ENCODE measurements at regions not wholly inside any gene's neighbourhood (a gene's known extent, or its start where the extent isn't known, plus 50 kb on each side); places are given as distances from the start of the nearest gene placed in this dataset.
"Not testable (repeated sequence)": the region's sequence is repeated elsewhere in the genome, so short reads cannot be mapped to it uniquely, and the experiment has no call there.

DNA sequence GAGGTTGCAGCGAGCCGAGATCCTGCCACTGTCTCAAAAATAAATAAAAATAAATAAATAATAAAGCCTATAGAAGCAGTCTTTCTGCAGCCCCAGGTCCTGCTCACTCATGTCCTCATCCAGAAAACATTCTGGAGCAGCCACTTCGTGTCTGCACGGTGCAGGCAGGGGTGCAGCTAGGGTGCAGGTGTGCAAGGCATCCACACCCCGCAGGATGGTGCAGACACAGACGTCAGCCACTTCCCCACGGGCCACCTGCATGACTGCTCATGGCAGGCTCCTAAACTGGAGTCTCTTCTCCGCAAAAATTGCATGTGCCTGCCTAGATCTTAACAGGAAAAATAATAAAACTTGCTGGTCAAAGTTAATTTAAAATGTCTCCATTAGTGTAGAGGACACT is 80.2 kb upstream of the SNTG2 start:
- TF ChIP-seq CTCF (IDR thresholded peaks at IDR 0.05; ENCODE audit: low read depth, low read length) (no peak), MYC (IDR thresholded peaks at IDR 0.05; ENCODE audit: low read depth, low read length) (no peak), POLR2A (IDR thresholded peaks at IDR 0.05; ENCODE audit: extremely low read depth, insufficient read length) (no peak)
- TF ChIP-seq, protein P1, sequence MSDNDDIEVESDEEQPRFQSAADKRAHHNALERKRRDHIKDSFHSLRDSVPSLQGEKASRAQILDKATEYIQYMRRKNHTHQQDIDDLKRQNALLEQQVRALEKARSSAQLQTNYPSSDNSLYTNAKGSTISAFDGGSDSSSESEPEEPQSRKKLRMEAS (IDR thresholded peaks at IDR 0.05; ENCODE audit: low read depth, low read length), result no peak
- DNase-seq (ENCODE audit: low read depth), result no peak
- no peak overlapping the region for H3K4me3 ChIP-seq (ENCODE audit: low read depth, low read length)

GRCh38 chr2:869894-870293 is 80.8 kb upstream of the SNTG2 start:
- H3K4me3 ChIP-seq (ENCODE audit: low read depth, low read length), result peak overlapping the region; percentile 13
- DNase-seq (ENCODE audit: low read depth), result no peak
- no peak for TF ChIP-seq MYC (IDR thresholded peaks at IDR 0.05; ENCODE audit: low read depth, low read length)
- TF ChIP-seq CTCF (IDR thresholded peaks at IDR 0.05; ENCODE audit: low read depth, low read length), result no peak
- TF ChIP-seq, protein P1 (IDR thresholded peaks at IDR 0.05; ENCODE audit: low read depth, low read length), result no peak
- no peak for TF ChIP-seq POLR2A (IDR thresholded peaks at IDR 0.05; ENCODE audit: extremely low read depth, insufficient read length)

DNA sequence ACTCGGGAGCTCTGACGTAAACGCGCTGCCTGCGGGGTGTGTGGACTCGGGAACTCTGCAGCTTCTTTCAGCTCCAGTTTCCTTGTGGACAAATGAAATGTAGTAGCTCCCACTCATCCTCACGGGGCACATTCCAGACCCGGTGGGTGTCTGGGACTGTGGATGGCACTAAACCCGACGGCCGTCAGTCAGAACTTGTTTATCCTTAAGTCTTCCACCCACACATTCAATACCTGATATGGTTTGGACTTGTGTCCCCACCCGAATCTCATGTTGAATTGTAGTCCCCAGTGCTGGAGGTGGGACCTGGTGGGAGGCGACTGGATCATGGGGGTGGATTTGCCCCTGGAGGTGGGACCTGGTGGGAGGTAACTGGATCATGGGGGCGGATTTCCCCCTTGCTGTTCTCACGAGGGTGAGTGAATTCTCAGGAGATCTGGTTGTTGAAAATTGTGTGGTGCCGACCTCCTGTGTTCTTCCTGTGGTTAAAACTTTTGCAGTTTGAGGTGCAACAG is 81.2 kb upstream of the SNTG2 start:
- no peak overlapping the region for H3K4me3 ChIP-seq (ENCODE audit: low read depth, low read length)
- no peak for TF ChIP-seq CTCF (IDR thresholded peaks at IDR 0.05; ENCODE audit: low read depth, low read length)
- TF ChIP-seq, protein P1 (IDR thresholded peaks at IDR 0.05; ENCODE audit: low read depth, low read length), result no peak
- no peak for TF ChIP-seq MYC (IDR thresholded peaks at IDR 0.05; ENCODE audit: low read depth, low read length)
- no peak for TF ChIP-seq POLR2A (IDR thresholded peaks at IDR 0.05; ENCODE audit: extremely low read depth, insufficient read length)
- DNase-seq (ENCODE audit: low read depth), result peak; percentile 72

DNA sequence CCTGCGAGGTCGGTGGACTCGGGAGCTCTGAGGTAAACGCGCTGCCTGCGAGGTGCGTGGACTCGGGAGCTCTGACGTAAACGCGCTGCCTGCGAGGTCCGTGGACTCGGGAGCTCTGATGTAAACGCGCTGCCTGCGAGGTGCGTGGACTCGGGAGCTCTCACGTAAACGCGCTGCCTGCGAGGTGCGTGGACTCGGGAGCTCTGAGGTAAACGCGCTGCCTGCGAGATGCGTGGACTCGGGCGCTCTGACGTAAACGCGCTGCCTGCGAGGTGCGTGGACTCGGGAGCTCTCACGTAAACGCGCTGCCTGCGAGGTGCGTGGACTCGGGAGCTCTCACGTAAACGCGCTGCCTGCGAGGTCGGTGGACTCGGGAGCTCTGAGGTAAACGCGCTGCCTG is 81.8 kb upstream of the SNTG2 start:
- DNase-seq (ENCODE audit: low read depth); H3K4me3 ChIP-seq (ENCODE audit: low read depth, low read length): not testable (repeated sequence)

DNA sequence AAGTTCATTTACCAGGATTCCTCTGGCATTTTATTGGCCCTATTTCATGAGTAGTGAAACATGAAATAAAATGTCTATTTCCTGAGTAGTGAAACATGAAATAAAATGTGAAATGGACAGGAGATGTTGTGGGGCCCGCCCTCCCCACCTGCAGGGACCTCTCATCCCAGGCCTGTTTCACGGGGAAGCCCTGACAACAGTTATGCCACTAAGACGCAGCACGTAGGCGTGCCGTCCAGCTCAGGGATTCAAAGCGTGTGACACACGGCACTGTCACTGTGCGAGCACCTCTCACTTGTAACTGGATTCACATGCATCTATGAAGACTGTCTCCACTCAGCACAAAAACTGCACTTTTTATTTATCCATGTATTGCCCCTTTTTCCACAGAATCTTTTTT is 83.4 kb upstream of the SNTG2 start:
- peak; percentile 32 for DNase-seq (ENCODE audit: low read depth)
- no peak for TF ChIP-seq POLR2A (IDR thresholded peaks at IDR 0.05; ENCODE audit: extremely low read depth, insufficient read length)
- no peak for TF ChIP-seq MYC (IDR thresholded peaks at IDR 0.05; ENCODE audit: low read depth, low read length)
- no peak for TF ChIP-seq CTCF (IDR thresholded peaks at IDR 0.05; ENCODE audit: low read depth, low read length)
- TF ChIP-seq, protein P1 (IDR thresholded peaks at IDR 0.05; ENCODE audit: low read depth, low read length), result no peak
- no peak overlapping the region for H3K4me3 ChIP-seq (ENCODE audit: low read depth, low read length)

- H3K4me3 ChIP-seq (ENCODE audit: low read depth, low read length), result peak overlapping the region; percentile 19
- peak; percentile 25 for DNase-seq (ENCODE audit: low read depth)
- TF ChIP-seq, protein P1 (IDR thresholded peaks at IDR 0.05; ENCODE audit: low read depth, low read length), result no peak
- TF ChIP-seq MYC (IDR thresholded peaks at IDR 0.05; ENCODE audit: low read depth, low read length) (no peak), CTCF (IDR thresholded peaks at IDR 0.05; ENCODE audit: low read depth, low read length) (no peak), POLR2A (IDR thresholded peaks at IDR 0.05; ENCODE audit: extremely low read depth, insufficient read length) (no peak)
Measured at GRCh38 chr2:866887-867286, 83.8 kb upstream of the SNTG2 start.

Data from NB4 (cell line).